OCI-M1 (cell line): ENCODE measurements at regions not wholly inside any gene's neighbourhood (a gene's known extent, or its start where the extent isn't known, plus 50 kb on each side); places are given as distances from the start of the nearest gene placed in this dataset.
"Not testable (repeated sequence)": the region's sequence is repeated elsewhere in the genome, so short reads cannot be mapped to it uniquely, and the experiment has no call there.

ENCODE experiments used
- DNase-seq: peaks from one replicate; lab custom pipeline; 2025; lab: John Stamatoyannopoulos, UW

DNA sequence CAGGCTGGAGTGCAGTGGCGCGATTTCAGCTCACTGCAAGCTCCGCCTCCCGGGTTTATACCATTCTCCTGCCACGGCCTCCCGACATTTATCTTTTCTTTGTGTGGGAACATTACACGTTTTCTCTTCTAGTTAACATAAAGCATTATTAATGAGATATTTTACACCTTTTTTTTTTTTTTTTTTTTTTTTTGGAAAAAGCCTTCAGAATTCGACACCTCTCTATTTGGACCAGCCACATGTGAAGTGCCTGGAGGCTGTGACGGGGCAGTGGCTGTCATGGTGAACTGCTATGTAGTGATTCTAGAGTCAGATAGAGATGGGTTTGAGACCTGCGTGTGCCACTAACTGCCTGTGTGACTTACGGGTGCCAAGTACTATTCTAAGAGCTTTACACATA, 64.3 kb downstream of the SMIM38 start:
- DNase-seq, result no peak

DNA sequence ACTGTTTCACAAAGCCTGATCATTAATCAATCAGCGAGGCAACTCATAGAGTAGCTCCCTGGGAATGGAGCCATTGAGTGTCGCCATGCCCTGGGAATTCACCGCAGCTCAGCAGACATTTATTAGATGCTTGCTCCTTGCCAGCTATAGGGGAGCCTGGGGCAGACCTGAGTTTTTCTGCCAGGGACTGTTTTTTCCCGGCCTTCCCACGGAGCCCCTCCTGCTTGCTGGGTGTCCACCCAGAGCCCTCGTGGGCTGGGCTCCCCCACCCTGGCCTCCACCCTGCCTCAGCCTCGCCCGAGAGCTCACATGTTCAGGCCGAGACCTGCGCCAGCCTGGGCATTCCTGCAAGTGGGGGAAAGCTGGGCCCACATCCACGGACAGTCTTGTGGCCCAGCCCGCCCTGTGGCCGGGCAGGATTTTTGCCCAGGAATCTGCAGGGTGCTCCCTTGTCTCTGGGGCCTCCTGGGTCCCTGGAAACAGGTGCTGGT, 64.9 kb downstream of the SMIM38 start:
- no peak for DNase-seq

DNA sequence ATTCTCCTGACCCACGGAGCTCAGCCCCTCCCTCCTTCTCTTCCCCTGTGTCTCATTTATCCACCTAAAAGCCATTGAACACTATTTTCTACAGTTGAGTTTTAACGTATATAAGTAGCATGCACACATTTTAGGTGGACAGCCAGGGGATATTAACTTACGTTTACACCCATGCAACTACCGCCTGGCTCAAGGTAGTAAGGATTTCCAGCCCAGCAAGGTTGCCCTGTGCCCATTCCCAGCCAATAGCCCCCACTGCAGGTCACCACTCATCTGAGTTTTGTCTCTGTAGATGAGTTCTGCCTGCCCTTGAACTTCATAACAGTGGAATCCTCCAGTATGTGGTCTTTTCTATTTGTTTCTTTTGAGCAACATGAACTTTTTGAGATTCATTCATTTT, 65.4 kb downstream of the SMIM38 start:
- DNase-seq, result no peak

DNA sequence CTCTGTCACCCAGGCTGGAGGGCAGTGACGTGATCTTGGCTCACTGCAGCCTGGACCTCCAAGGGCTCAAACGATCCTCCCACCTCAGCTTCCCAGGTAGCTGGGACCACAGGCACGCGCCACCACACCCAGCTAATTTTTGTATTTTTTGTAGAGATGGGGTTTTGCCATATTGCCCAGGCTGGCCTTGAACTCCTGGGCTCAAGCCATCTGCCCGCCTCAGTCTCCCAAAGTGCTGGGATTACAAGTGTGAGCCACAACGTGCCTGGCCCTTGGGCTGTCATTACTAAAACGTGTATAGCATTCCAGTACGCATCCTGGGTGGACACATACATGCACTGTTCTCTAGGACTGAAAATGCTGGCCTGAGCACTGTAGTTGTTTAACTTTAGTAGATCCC, 65.9 kb downstream of the SMIM38 start:
- not testable (repeated sequence) for DNase-seq

DNA sequence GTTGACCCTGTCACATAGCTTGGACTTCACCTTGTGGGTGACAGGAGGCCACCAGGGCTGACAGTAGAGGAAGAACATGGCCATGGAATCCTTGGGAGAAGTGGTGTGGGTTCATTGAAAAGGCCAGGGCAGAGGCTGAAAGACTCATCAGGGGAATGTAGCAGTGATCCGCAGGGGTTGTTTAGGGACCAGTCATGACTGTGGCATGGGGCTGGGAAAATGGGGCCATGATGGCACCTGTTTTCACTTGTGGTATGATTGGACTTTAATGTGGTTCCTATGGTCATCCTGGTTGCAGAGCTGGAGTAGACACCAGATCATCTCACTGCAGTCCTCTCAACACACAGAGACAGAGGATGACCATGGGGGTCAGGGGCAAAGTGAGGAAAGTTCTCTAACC, 66.7 kb upstream of the MYEOV start:
- DNase-seq, result no peak

DNA sequence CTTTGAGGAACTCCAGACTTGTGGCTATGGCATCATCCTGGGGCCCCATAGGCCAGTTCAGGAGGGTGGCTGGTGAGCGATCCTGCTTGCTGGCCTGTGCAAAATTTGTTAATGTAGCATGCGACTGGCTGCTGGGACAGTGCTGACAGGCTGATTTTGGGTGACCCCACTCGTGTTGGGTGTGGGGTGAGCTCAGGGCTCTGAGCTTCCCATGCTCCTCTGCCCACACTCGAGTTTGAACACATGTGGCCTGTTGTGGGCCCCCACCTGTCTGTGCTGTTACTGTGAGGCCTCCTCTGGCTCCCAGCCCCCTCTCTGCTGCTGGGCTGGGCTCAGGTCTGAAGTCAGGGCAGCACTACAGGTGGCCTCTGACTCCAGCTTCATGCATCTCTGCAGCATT, 64.4 kb upstream of the MYEOV start:
- DNase-seq, result no peak

DNA sequence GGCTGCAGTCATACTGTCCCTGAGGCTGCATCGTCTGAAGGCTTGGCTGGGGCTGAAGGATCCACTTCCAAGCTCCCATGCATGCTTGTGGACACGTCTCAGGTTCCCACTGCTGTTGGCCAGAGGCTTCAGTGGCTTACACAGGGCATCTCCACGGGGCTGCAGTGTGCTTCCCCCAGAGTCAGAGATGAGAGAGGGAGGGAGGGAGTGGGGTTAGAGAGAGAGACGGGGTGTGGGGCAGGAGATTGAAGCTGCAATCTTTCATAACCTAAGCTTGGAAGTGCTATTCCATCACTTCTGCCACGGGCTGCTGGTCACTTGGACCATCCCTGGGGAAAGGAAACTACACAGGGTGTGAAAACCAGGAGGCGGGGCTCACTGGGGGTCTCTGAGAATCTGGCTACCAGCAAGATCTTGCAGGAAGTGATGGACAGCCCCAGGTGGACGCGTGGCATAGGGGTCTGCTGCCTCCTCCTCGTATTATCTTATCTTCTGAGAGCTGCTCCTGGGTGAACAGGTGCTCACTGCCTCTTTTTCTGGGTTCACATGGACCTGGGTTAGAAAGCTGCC, 63.0 kb upstream of the MYEOV start:
- DNase-seq, result no peak

DNA sequence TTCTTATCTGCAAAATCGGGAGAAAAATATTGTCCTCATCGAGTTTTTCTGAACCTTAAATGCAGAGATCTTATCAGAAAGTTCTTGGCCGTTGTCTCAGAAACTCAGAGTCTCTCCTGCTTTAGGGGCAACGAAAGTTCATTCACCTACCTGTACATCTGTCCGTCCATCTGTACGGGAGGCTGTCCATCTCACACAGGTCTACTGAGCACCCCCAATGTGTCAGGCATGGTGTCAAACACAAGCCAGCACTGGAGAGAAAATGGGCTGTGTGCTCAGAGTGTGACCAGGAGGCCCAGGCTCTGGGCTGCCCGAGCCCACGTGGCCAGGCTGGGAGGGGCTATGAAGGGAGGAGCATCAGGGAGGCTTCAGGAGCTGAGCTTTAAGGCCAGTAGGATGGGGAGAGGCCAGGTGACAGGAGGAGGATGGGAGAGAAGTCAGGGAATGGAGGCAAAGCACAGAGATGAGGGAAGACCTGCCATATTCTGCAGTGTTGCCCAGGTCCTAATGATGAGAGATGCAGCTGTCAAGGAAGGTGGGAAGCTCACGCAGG, 62.4 kb upstream of the MYEOV start:
- DNase-seq, result no peak

DNA sequence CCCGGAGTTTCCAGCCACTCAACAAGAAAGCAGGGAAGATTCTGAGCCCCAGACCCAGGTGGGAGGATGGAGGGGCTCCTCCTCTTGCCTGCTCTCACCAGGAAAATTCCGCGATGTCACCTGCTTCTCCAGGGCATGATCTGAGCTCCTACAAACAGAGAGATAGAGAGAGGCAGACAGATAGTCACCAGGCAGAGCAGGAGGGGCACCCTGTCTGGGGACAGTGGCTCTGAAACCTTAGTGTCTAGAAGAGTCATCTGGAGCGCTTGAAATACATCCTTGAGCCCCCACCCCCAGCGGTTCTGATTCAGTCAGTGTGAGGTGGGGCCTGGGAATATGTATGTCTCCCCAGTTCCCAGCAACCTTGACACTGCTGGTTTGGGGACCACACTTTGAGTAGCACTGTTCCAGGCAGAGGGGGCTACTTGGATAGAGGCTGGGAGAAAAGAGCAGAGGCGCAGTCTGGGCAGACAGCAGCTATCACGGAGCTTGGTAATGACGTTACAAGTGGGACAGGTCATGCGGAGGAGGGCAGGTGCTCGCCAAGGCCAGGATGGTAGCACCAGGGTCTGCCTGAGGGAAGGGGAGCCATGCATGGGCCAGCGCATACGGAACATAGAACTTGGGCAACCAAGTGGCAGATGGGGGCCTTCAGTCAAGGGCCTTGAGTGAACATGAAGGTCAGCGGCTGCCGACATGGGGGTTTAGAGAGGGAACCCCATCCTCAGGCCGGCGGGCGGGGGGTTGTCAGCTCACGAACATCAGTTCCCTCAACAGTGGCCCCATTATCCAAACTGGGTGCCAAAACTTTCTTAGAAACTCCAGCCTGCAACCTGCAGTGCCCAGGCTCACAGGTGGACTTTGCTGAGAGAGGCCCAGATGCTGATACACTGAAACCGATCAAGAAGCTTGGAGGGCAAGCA, 60.9 kb upstream of the MYEOV start:
- no peak for DNase-seq

DNA sequence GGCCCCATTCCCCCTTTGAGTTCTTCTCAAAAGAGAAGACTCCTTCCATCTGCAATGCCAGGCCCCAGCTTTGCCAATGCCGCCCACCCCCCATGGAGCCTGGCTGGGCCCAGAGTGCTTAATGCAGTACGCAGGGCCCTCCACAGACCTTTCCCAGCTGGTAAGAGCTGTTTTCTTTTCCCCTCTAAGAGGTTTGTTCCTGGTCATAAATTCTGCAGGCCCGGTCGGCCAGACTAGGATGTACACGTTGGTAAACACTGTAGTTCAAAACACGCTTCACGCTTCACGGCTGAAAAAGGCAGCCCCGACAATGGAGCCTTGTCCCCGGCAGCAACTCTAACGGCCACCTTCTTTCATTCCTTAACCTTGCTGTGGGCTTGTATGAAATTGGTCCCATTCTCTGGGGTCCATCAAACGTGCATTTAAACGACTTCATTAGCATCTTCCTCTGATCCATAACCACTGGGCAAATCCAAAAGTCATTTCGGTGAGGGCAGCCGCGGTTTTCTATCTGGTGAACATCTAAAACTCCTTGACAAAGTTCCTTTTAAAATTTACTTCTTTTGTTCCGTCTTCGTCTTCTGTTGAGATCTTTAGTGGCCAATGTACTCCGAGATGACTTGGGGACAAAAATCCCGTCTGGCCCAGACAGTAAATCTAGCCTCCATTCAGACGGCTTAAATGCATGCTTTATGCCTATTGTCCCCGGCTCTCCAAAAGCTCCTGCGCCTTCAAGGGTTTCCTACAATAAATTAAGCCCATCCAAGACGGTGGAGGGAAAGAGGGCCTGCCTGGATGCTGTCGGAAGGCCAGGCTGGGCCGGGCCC, 60.0 kb upstream of the MYEOV start:
- DNase-seq, result no peak

DNA sequence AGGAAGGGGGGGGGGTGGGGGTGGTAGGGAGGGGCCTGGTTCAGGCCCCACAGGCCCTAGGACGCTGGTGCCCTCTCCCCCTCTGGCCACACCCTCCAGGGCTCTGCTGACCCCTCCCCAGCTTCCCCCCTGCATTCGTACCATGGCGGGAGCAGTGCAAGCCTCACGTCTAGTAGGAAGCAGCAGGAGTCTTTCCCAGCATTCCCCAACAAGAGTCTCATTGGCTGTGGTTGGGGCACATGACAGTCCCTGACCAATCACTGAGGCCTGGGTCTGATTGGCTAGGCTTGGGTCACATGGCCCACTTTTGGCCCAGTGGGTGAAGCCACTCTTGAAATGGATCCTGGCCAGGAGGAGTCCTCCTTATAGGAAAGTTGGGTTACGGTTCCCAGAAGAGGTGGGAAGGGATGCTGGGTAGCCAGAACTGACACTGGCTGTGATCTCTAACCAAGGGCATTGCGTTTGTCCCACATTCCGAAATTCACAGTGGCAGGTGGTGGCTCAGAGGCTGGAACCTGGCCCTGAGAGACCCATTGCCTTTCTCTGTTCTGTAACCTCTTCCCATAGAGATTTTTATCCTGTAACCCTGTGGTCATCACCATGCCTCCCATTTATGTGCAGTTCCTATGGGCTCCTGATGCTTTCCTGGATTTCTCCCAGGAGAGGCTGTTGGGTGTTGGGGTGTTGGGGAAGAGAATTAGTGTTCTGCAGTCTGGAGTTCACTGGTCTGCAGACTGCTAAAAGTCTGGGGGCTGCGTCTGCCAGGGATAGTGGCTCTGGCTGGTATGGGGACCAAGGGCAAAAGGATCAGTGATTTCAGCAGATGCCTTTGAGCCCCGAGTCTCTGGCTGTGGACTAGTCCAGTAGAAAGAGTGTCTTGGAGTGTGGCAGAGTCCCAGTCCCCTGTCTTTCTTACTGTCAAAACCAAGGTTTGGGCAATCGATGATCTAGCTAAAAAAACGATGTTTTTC, 58.9 kb upstream of the MYEOV start:
- peak; percentile 81 for DNase-seq

DNA sequence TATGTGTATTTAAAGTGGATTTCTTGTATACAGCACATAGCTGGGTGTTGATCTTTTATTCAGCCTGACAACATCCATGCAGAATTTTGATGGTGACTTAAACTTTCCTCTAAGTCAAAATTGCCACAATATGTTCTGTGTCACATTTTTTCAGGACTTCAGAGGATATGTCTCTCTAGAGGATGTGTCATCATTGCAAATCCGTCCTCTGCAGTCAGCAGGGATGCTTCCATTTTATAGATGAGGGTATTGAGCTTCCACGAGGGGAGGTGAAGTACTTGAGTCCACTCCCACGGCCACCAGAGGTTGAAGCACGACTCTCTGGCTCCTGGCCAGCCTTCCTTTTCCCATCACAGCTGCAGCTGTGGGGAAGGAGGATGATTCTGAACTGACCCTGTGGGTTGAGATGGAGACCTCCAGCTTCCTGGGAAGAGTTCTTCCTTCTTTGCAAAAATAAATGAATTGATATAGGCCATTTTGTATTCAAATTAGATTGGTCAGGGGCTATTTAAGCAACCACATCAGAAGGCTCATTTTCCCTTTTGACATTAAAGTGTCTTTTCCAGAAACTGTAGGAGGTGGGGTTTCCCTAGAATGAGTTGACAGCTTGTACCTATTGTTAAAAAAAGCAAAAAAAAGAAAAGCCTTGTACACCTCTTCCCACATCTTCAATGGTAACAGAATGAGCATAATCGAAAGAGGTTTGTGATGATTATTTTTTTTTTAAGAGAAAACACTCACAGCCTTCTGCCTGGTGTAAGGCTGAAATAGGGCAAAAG, 55.2 kb upstream of the MYEOV start:
- DNase-seq, result no peak

DNA sequence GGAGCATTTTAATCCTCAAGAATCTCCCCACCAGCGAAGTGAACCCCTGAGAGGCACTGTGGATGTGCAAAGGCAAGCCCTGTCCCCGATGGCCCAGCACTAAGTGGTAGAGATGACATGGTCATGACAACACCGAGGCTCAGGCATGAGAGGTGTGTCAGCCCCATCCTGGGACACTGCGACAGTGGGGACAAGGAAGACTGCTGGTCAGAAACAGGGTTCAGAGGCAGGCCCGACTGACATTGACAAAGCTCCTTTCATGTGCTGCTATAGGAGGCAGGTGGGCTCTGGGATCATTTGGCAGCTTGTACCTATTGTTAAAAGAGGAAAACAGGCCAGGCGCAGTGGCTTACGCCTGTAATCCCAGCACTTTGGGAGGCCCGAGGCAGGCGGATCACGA, 54.3 kb upstream of the MYEOV start:
- no peak for DNase-seq

DNA sequence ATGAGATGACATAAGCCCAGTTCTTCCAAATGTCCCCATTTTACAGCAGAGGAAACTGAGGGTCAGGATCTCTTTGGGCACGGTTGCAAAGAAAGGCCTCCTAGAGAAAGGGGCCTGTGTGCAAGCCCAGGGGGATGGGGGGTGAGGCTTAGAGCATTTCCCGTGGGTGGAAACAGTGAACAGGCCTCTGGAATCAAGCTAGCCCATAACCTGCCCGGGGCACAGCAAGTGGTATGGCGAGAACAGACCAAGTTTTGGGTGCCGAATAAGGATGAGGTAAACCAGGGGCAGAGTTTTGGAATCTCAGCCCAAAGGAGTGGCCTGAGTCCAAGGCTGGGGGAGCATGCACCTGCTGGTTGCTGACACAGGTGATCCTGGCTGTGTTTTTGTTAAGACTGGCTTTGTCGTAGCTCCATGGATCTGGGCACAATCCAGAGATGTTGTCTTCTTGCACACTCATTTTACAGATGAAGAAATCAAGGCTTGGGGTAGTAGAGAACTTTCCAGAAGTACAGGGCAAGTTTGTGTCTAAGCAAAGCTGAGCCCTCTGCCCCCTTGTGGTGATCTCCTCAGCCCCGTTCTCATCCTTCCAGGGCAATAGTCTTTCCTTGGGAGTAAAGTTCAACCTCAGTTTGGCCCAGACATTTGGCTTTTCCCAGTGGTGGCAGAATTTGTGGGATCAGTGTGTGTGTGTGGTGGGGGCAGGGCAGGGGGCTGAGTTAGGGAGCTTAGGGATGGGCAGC, 53.5 kb upstream of the MYEOV start:
- DNase-seq, result peak; percentile 63

DNA sequence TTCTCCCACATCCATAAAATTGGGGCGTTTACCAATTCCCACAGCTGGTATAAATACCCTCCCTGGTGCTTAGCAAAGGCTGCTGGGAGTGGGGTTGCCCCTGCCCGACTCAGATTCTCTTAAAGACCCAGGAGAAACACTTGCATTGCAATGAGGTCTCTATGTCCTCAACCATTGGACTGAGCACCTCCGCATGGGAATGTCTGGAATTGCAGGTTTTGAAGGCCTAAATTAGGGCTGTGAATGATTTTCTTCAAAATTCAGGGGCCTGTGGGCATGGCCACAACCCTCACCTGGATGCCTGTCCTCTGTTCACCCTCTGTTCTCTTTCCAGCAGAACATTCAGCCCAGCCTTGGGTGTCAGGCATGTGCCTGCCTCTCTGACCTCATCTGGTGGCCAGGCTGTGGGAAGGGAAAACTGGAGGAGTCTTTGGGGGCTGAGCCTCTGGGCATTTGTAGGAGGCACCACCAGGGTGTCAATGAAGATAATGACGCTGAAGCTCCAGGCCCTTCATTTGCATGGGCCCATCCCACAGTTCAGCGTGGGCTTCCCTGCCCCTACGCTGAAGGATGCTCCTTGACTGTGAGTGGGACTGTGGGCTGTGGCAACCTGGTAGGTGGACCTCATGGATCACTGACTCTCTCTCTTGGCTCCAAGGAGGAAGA, 52.7 kb upstream of the MYEOV start:
- DNase-seq, result no peak

DNA sequence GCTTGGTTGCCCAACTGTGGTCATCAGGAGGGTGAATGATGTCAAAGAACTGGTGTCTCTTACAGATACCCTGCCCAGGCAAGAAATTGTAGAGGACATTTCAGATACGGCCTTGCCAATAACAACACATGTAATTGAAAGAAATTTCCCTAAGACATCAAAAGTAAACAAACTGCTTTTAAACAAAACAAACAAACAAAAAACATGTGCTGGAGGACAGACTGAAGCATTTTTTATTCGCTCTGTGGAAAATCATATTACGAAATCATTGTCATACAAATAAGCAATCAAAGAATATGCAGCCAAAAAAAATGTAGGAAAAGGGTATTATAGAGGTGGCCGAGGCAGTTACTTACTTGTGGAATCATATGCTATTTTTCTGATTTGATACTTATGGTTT, 52.1 kb upstream of the MYEOV start:
- no peak for DNase-seq

DNA sequence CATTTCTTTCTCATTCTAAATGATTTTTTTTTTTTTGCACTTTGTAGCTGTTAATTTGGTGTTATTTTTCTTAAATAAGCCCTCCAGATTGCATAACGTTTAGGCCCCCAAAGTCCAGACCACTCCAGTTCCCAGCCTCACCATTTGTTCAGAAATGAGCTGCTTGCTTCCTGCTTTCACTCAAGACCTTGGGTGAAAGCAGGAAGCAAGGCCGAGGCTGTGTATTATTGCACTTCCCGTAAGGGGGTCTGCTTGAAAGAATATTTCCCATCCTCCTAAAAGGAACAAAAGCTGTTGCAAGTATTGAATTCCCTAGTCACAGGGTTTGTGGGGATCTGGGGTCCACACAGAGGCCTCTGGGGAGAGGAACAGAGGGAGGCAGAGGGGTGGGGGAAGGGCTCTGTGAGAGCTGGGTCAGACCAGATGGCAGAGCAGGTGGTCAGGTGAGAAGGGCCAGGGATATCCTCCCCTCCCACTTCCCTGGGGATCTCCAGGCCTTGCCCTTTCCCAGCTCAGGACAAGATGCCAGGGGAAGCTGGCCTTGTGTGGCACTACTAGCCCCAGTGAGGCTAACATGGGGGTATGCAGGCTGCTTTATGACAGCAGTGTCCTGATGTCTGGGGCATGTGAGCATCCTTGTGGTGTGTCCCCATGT, 51.6 kb upstream of the MYEOV start:
- DNase-seq, result no peak

DNA sequence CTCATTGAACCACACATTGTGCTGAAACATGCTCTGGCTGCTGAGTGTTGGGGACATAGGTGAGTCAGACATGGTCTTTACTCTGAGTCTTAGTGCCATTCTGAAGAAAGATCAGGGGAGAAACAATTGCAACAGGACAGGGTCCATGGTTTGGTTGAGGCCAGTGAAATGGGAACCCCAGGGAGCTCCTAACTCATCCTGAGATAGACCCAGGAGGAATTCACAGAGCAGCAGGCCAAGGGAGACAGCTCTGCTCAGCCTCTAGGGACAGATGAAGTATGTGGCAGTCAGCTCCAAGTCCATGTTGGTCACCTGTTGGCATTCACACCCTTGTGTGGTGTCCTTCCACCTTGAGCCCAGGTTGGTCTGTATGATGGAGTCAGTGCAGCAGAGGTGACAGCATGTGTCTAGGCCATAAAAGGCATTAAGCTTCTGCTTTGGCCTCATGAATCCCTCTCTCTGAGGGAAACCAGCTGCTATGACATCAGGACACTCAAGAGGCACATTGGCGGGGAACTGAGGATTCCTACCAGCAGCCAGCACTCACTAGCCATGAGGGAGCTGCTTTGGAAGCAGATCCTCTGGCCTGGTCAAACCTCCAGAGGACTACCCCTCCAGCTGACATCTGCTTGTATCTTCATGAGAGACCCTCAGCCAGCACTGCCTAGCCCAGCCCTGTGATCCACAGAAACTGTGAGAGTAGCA, 50.3 kb upstream of the MYEOV start:
- no peak for DNase-seq
